ENCODE measurements at regions not wholly inside any gene's neighbourhood (a gene's known extent, or its start where the extent isn't known, plus 50 kb on each side); places are given as distances from the start of the nearest gene placed in this dataset.

- DNase-seq, result no peak
Observed at GRCh38 chr15:58329781-58330671, 101.8 kb upstream of the LIPC start.

- no peak for DNase-seq
Observed at GRCh38 chr15:58330741-58331559, 100.8 kb upstream of the LIPC start.

DNA sequence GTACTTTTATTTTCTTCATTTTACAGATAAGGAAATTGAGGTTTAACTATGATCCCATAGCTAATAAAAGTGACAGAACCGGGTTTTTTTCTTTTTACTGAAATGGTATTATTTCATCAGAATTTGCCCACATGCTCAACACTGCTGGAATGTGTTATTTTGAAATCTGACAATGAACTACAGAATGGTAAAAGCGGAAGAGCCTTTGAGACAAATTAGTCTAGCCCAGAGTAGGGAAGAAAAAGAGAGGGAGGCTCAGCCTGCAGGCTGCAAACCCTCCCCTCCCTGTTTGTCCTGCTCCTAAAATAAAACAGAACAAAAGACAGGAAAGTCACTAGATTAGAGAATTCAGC, 100.3 kb upstream of the LIPC start:
- DNase-seq, result no peak

GRCh38 chr15:58331913-58332675, 99.7 kb upstream of the LIPC start:
- DNase-seq, result peak; percentile 94

- DNase-seq, result no peak
Observed at GRCh38 chr15:58332676-58333400, 99.0 kb upstream of the LIPC start.

GRCh38 chr15:58334803-58335202, 97.0 kb upstream of the LIPC start:
- no peak for DNase-seq

DNA sequence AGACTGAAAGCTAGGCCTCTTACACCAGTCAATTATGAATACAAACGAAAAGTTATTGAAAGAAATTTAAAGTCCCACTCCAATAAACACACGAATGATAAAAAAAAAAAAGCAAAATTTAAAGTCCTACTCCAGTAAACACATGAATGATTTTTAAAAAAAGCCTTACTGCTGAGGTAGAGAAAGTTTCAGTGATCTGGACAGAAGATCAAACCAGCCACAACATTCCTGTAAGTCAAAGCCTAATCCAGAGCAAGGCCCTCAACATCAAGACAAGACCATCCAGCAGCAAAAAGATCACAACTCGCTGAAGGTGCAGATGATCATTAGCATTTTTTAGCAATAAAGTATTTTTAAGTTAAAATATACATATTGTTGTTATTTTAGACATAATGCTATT, 95.6 kb upstream of the LIPC start:
- DNase-seq, result no peak

DNA sequence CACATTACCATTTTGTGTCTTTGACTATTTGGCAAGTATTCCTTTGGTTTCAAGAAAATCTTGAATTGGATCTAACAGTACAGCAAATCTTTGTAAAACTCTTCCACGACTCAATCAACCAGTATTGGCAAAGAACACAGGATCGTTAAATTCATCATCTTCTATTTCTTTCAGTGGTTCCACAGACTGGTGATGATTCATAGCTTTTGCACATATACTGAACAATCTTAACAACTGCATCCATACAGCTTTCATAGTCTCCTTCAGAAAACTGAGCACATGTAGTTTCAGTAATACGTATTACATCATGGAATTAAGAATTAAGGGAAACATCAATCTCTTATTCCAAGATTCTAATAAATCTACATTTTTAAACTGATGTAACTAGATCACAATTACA, 91.6 kb upstream of the LIPC start:
- no peak for DNase-seq

GRCh38 chr15:58342508-58342907, 89.3 kb upstream of the LIPC start:
- DNase-seq, result no peak

GRCh38 chr15:58344213-58345070, 87.3 kb upstream of the LIPC start:
- DNase-seq, result no peak

- no peak for DNase-seq
Observed at GRCh38 chr15:58346361-58346760, 85.4 kb upstream of the LIPC start.

- no peak for DNase-seq
Observed at GRCh38 chr15:58348095-58348812, 83.5 kb upstream of the LIPC start.

GRCh38 chr15:58352026-58352929, 79.5 kb upstream of the LIPC start:
- DNase-seq, result no peak

DNA sequence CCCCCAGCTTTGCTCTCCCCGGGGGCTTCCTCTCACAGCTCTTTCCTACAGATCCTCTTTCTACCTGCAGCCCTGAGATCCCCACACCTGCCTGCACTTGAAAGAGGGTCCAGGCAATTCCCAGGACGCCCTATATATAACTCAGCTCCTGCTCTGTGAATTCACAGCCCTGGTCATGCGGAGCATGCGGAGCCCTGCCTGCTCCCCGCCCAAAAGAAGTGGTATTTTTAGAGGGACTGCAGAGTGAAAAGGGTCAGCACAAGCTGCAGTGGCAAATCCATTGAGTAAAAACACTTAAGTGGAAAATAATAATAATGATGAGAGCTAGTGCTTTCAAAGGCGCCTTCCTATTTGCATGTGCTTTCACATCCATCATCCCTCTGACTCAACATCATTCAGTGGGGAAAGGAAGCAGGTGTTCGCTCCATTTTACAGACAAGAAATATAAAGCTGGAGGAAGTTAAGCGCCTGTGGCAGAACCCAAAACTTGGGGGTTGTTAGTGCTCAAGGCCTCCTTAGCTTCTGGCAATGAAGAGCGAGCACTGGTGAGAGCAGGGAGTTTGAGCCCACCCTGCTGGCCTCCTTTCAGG, 76.3 kb upstream of the LIPC start:
- DNase-seq, result no peak

- DNase-seq, result no peak
Observed at GRCh38 chr15:58355973-58356372, 75.8 kb upstream of the LIPC start.

DNA sequence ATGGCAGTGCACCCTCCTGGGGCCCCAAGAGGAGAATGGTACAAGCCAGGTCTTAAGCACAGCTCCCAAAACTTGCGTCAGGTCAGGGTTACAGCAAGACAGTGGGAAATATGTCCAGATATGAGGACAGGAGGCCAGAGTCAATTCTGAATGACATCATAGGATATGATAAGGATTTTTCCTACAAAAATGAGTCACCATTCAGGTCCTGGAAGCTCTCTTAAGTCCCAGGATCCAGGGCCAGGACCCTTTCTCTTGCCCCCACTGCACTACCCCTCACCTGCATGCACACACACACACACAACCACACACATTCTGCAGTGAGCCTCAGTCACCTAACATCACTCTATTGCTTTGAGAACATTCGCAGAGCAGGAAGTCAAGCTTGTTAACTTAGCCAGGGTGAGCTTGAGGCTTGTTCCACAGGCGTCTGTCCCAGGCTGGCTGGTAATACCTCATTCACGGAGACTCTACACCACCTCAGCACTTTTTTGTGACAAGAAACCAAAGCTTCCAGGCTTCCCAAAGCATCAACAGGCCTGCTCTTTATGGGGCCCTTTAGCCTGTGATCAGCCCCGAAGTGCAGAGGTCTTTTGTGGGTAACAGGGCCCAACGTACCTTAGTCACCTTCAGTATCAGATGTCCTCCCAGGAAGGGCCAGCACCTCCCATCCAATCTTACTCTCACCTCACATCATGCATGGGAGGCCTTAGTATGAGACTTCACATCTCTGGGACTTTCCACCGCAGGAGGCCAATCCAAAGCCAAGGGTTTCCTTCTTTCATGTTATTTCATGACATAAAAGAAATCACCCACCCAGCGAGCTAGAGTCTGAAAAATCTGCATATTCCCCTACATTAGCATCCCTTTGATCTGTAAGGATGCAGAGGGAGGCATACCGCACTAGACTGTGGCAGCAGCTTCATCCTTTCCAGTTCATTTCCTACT, 74.0 kb upstream of the LIPC start:
- peak; percentile 54 for DNase-seq

GRCh38 chr15:58360421-58361090, 71.2 kb upstream of the LIPC start:
- DNase-seq, result no peak

DNA sequence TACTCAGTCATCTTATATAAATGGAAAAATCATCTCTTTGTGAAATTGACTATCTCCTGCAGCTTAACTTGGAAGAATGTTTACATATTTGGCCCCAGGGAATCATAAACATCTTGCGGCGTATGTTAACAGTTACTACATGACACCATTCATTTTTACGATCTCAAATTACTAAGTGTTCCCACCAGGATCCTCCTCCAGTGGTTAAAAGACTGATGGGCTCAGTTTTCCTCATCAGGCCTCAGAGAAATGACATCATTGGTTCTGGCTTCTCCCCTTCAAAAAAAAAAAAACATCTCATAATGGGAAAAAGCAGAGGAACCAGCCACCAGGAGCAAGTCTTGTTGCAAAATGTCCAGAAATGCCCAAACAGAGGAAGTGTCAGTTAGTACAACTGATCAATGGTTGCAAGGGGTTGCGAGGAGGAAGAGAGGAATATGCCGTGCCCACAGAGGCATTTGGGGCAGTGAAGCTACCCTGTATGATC, 70.5 kb upstream of the LIPC start:
- DNase-seq, result no peak
